ENCODE measurements at regions not wholly inside any gene's neighbourhood (a gene's known extent, or its start where the extent isn't known, plus 50 kb on each side); places are given as distances from the start of the nearest gene placed in this dataset.

GRCh38 chr1:63135801-63136200 lies 186.6 kb upstream of the FOXD3 start:
- Histone ChIP-seq H3K4me1 (ENCODE audit: control insufficient read depth, insufficient read depth, low read length) (no peaks in the 10 kb centered on the region), H3K4me3 (ENCODE audit: low read length) (no peak overlapping the region), H3K9me3 (ENCODE audit: control insufficient read depth, low read length) (no peaks in the 10 kb centered on the region), H3K27me3 (ENCODE audit: control insufficient read depth, insufficient read depth, low read length, poor library complexity, severe bottlenecking) (no peaks in the 10 kb centered on the region), H3K27ac (ENCODE audit: low read depth, low read length) (no peak overlapping the region), H3K36me3 (ENCODE audit: control insufficient read depth, insufficient read depth, low read length) (no peaks in the 10 kb centered on the region), H3K9ac (ENCODE audit: extremely low read depth, low read length, poor library complexity, severe bottlenecking) (no peak overlapping the region)
- Mint-ChIP-seq H3K4me1 (peaks cover 4% of the 10 kb centered on the region), H3K9me3 (no peaks in the 10 kb centered on the region), H3K27ac (no peak overlapping the region), H3K36me3 (ENCODE audit: low read depth) (no peaks in the 10 kb centered on the region), H3K4me3 (no peak overlapping the region), H3K27me3 (ENCODE audit: insufficient read depth) (peaks cover 3% of the 10 kb centered on the region)
- no peak for DNase-seq
- 95 to 100% methylated on average over 1 of the region's 1 CpG for WGBS, 2 experiments (ENCODE audit: insufficient coverage in 1 of 2, insufficient read length in 1 of 2)
- no peak for TF ChIP-seq CTCF (conservative IDR thresholded peaks at IDR 0.05)

- WGBS, 2 experiments (ENCODE audit: insufficient coverage in 1 of 2, insufficient read length in 1 of 2) = 89 to 91% methylated on average over 5 of the region's 5 CpGs
- H3K9ac ChIP-seq (ENCODE audit: extremely low read depth, low read length, poor library complexity, severe bottlenecking) = no peak overlapping the region
- peaks cover 5% of the 10 kb centered on the region for H3K9me3 ChIP-seq (ENCODE audit: control insufficient read depth, low read length)
- H3K36me3 ChIP-seq (ENCODE audit: control insufficient read depth, insufficient read depth, low read length) = no peaks in the 10 kb centered on the region
- no peak overlapping the region for H3K4me3 ChIP-seq (ENCODE audit: low read length)
- Mint-ChIP-seq H3K36me3 (ENCODE audit: low read depth) (no peaks in the 10 kb centered on the region), H3K4me3 (no peak overlapping the region), H3K9me3 (no peaks in the 10 kb centered on the region), H3K27me3 (ENCODE audit: insufficient read depth) (no peaks in the 10 kb centered on the region), H3K4me1 (no peaks in the 10 kb centered on the region), H3K27ac (no peak overlapping the region)
- H3K27ac ChIP-seq (ENCODE audit: low read depth, low read length) = no peak overlapping the region
- H3K4me1 ChIP-seq (ENCODE audit: control insufficient read depth, insufficient read depth, low read length) = no peaks in the 10 kb centered on the region
- TF ChIP-seq CTCF (conservative IDR thresholded peaks at IDR 0.05) = no peak
- DNase-seq = no peak
- no peaks in the 10 kb centered on the region for H3K27me3 ChIP-seq (ENCODE audit: control insufficient read depth, insufficient read depth, low read length, poor library complexity, severe bottlenecking)
Observed at GRCh38 chr1:63142001-63142400, 180.4 kb upstream of the FOXD3 start.

GRCh38 chr1:63143482-63143881 lies 178.9 kb upstream of the FOXD3 start:
- peak; percentile 12 for TF ChIP-seq CTCF (conservative IDR thresholded peaks at IDR 0.05)
- H3K27me3 Mint-ChIP-seq (ENCODE audit: insufficient read depth) = no peaks in the 10 kb centered on the region
- no peaks in the 10 kb centered on the region for H3K9me3 Mint-ChIP-seq

More at GRCh38 chr1:63143482-63143881, 178.9 kb upstream of the FOXD3 start:
- H3K36me3 ChIP-seq (ENCODE audit: control insufficient read depth, insufficient read depth, low read length) = no peaks in the 10 kb centered on the region
- no peak overlapping the region for H3K27ac ChIP-seq (ENCODE audit: low read depth, low read length)
- Mint-ChIP-seq H3K36me3 (ENCODE audit: low read depth) (no peaks in the 10 kb centered on the region), H3K4me3 (no peak overlapping the region), H3K27ac (no peak overlapping the region), H3K4me1 (no peaks in the 10 kb centered on the region)
- H3K9ac ChIP-seq (ENCODE audit: extremely low read depth, low read length, poor library complexity, severe bottlenecking) = no peak overlapping the region
- no peaks in the 10 kb centered on the region for H3K27me3 ChIP-seq (ENCODE audit: control insufficient read depth, insufficient read depth, low read length, poor library complexity, severe bottlenecking)
- no peaks in the 10 kb centered on the region for H3K4me1 ChIP-seq (ENCODE audit: control insufficient read depth, insufficient read depth, low read length)
- no peak for DNase-seq
- peaks cover 5% of the 10 kb centered on the region for H3K9me3 ChIP-seq (ENCODE audit: control insufficient read depth, low read length)
- H3K4me3 ChIP-seq (ENCODE audit: low read length) = no peak overlapping the region
